Endothelial cell of umbilical vein (primary cell): ENCODE measurements at regions not wholly inside any gene's neighbourhood (a gene's known extent, or its start where the extent isn't known, plus 50 kb on each side); places are given as distances from the start of the nearest gene placed in this dataset.

Source experiments
- BruUV-seq: library from RNA; stranded (reverse); fragments of 400-500 nt; replicated peaks from 2 replicates; lab custom pipeline; 2021; lab: Mats Ljungman, UMichigan
- CTCF ChIA-PET: fragments of 300-600, 350-600 bp; sonication (Branson Sonifier 250); formaldehyde crosslinking; loops from one replicate; lab custom pipeline; 2021; ENCODE audit warnings: antibody characterized with exemption, inconsistent platforms; lab: Charles Lee
- POLR2A ChIA-PET: fragments of 300-600, 350-600 bp; sonication (Branson Sonifier 250); formaldehyde crosslinking; loops from one replicate; lab custom pipeline; 2021; ENCODE audit warnings: antibody characterized with exemption, inconsistent platforms; lab: Charles Lee
- DNase-seq: peaks from one replicate; pipeline ENCODE4 v3.0.0-alpha.2; 2011; ENCODE audit warnings: low read depth, low spot score
- FAIRE-seq: peaks from 2 replicates; lab custom pipeline; 2011; peaks lifted over from hg19 to GRCh38; lab: Jason Lieb, UNC
- H2AFZ ChIP-seq: 2 replicates; pipeline ENCODE4 v1.6.0; 2012; ENCODE audit warnings: low read depth, low read length, control low read depth, inconsistent platforms
- H3K27ac ChIP-seq: 2 replicates; pipeline ENCODE4 v1.5.1; 2011; ENCODE audit warnings: low read depth, mild to moderate bottlenecking, control low read depth, low read length, moderate library complexity; ENCODE audit not compliant: insufficient read depth
- H3K27me3 ChIP-seq, 2 experiments: 2 replicates each; pipeline versions ENCODE4 v1.6.0 to v1.6.1; 2011; ENCODE audit warnings: low read length in 2 of 2, mixed read lengths in 1 of 2; ENCODE audit not compliant: control insufficient read depth in 2 of 2, insufficient read depth in 2 of 2
- H3K36me3 ChIP-seq, 2 experiments: 2 replicates in 1 of 2; 3 replicates in 1 of 2; pipeline ENCODE4 v1.5.1; 2011; ENCODE audit warnings: low read length in 2 of 2, mild to moderate bottlenecking in 1 of 2, moderate library complexity in 1 of 2; ENCODE audit not compliant: control insufficient read depth in 2 of 2, insufficient read depth in 2 of 2; ENCODE audit errors: extremely low read depth in 1 of 2
- H3K4me1 ChIP-seq: 3 replicates; pipeline ENCODE4 v1.5.1; 2011; ENCODE audit warnings: mild to moderate bottlenecking, low read length; ENCODE audit not compliant: control insufficient read depth, insufficient read depth; ENCODE audit errors: extremely low read depth
- H3K4me2 ChIP-seq: 2 replicates; pipeline ENCODE4 v1.6.1; 2011; ENCODE audit warnings: low read length, control low read depth, mixed read lengths; ENCODE audit not compliant: insufficient read depth
- H3K4me3 ChIP-seq, 3 experiments: fragments of 200-600 bp in 1 of 3; sonication (generic), shearing (Covaris generic) in 1 of 3; replicated peaks in 1 of 3; 2 replicates each; pipeline ENCODE4 v1.5.1; 2011 to 2016; ENCODE audit warnings: control low read depth in 3 of 3, low read length in 3 of 3, mild to moderate bottlenecking in 2 of 3, inconsistent platforms in 1 of 3, low read depth in 1 of 3, moderate library complexity in 1 of 3; ENCODE audit not compliant: insufficient read depth in 1 of 3
- H3K79me2 ChIP-seq: 2 replicates; pipeline ENCODE4 v1.6.0; 2012; ENCODE audit warnings: low read length, inconsistent platforms; ENCODE audit not compliant: control insufficient read depth, insufficient read depth
- H3K9ac ChIP-seq: replicated peaks from 2 replicates; pipeline ENCODE3; 2011; ENCODE audit warnings: low read length, control low read depth; ENCODE audit not compliant: insufficient read depth; ENCODE audit errors: extremely low read depth
- H3K9me1 ChIP-seq: replicated peaks from 3 replicates; pipeline ENCODE4 v1.6.0; 2011; ENCODE audit warnings: mild to moderate bottlenecking, low read length; ENCODE audit not compliant: control insufficient read depth, insufficient read depth; ENCODE audit errors: extremely low read depth
- H3K9me3 ChIP-seq: replicated peaks from 2 replicates; pipeline ENCODE4 v1.5.1; 2012; ENCODE audit warnings: low read length, inconsistent platforms; ENCODE audit not compliant: control insufficient read depth, insufficient read depth
- H4K20me1 ChIP-seq: replicated peaks from 2 replicates; pipeline ENCODE3; 2011; ENCODE audit warnings: mild to moderate bottlenecking, low read length; ENCODE audit not compliant: control insufficient read depth, insufficient read depth; ENCODE audit errors: extremely low read depth
- CTCF ChIP-seq, 2 donors: IDR thresholded peaks; 1 replicate in 1 of 2; 2 replicates in 1 of 2; pipeline ENCODE4 v1.5.1; 2011; ENCODE audit warnings: low read length in 2 of 2, mild to moderate bottlenecking in 2 of 2, moderate library complexity in 2 of 2, control low read depth in 1 of 2, inconsistent platforms in 1 of 2, low read depth in 1 of 2; ENCODE audit not compliant: insufficient read depth in 1 of 2; ENCODE audit errors: extremely low read depth in 1 of 2
- EZH2 ChIP-seq: IDR thresholded peaks from 2 replicates; pipeline ENCODE4 v1.6.1; 2012; ENCODE audit warnings: borderline replicate concordance, low read depth, mild to moderate bottlenecking, moderate library complexity, low read length, inconsistent platforms; ENCODE audit not compliant: severe bottlenecking
- FOS ChIP-seq: IDR thresholded peaks from 2 replicates; pipeline ENCODE4 v1.6.1; 2011; ENCODE audit warnings: mild to moderate bottlenecking, low read length, moderate library complexity, borderline replicate concordance; ENCODE audit not compliant: insufficient read depth
- GATA2 ChIP-seq: IDR thresholded peaks from 2 replicates; pipeline ENCODE4 v1.7.0; 2011; ENCODE audit warnings: low read depth, mild to moderate bottlenecking, moderate library complexity, mixed read lengths, low read length; ENCODE audit not compliant: insufficient read length, insufficient read depth
- JUN ChIP-seq: IDR thresholded peaks from 2 replicates; pipeline ENCODE4 v1.6.1; 2011; ENCODE audit warnings: borderline replicate concordance, low read depth; ENCODE audit not compliant: insufficient read length, insufficient read depth
- MAX ChIP-seq: IDR thresholded peaks from 2 replicates; pipeline ENCODE4 v1.6.1; 2011; ENCODE audit not compliant: insufficient read depth, insufficient read length
- MYC ChIP-seq: IDR thresholded peaks from one replicate; pipeline ENCODE4 v1.6.1; 2011; ENCODE audit warnings: mild to moderate bottlenecking, low read depth, low read length
- POLR2A ChIP-seq: IDR thresholded peaks from 2 replicates; pipeline ENCODE4 v1.6.1; 2012; ENCODE audit warnings: low read depth, mild to moderate bottlenecking, control low read depth, low read length
- POLR2AphosphoS5 ChIP-seq: IDR thresholded peaks from 2 replicates; pipeline ENCODE4 v1.6.1; 2012; ENCODE audit warnings: low read depth, mild to moderate bottlenecking, control low read depth, low read length, moderate library complexity; ENCODE audit not compliant: insufficient read depth
- dilution Hi-C: fragments of 300-500 bp; cut with MboI; formaldehyde crosslinking; loops from one replicate; pipeline ENCODE4 v1.15.0; 2019; ENCODE audit warnings: low sequenced_read_pairs; ENCODE audit not compliant: extremely low pct_ligation_motif_present
- intact Hi-C: fragments of 100-400 bp; cut with micrococcal nuclease; formaldehyde crosslinking; loops from one replicate; pipeline ENCODE4 v1.10.0; 2022

DNA sequence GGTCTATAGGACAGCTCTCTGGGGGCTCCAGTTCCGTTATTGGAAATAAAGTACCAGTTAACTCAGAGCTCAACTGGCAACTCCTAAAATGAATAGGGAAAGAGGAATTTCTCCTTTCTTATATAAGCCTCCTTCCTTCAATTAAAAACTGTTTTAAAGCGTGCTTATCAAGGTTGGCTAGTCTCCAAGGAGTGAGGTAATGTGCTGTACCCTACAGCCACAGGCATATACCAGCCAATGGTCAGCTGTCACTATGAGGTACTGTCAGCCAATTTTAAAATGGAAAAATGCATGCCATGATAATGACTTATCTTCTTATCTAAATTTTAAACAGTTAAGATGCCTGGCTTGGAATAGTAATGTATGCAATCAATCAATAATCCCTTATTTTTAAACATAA lies 76.2 kb downstream of the PLCE1 start:
- Histone ChIP-seq H3K9me3 (no peaks in the 10 kb centered on the region), H4K20me1 (no peaks in the 10 kb centered on the region), H3K4me2 (no peak overlapping the region), H3K4me1 (no peaks in the 10 kb centered on the region), H3K79me2 (no peaks in the 10 kb centered on the region), H3K27me3 (no peaks in the 10 kb centered on the region), H3K9ac (no peak overlapping the region), H2AFZ (no peak overlapping the region), H3K36me3 (no peaks in the 10 kb centered on the region), H3K9me1 (no peaks in the 10 kb centered on the region), H3K4me3 (no peak overlapping the region), H3K27ac (no peak overlapping the region)
- no peak for FAIRE-seq
- TF ChIP-seq MYC (no peak), POLR2A (no peak), EZH2 (no peak), MAX (no peak), CTCF (IDR thresholded peaks at IDR 0.05; ENCODE audit: extremely low read depth in 1 of 2, insufficient read depth in 1 of 2, low read depth in 1 of 2, low read length in 2 of 2) (no peak), FOS (no peak), GATA2 (no peak), POLR2AphosphoS5 (no peak), JUN (no peak)
- DNase-seq: no peak
- dilution Hi-C loops (no loop called here), intact Hi-C loops (no loop called here)
- ChIA-PET POLR2A (no interaction called here), CTCF (no interaction called here)
- no TSS peak for BruUV-seq
